HG03457 (cell line): ENCODE measurements at regions not wholly inside any gene's neighbourhood (a gene's known extent, or its start where the extent isn't known, plus 50 kb on each side); places are given as distances from the start of the nearest gene placed in this dataset.
A peak's percentile ranks its signal among the peaks of the same experiment; 100 is the strongest.
"Not testable (repeated sequence)": the region's sequence is repeated elsewhere in the genome, so short reads cannot be mapped to it uniquely, and the experiment has no call there.

ENCODE experiments used
- ATAC-seq: cut with Tn5 transposase; IDR thresholded peaks from one replicate; pipeline ENCODE4 v1.9.1; 2021; ENCODE audit warnings: moderate number of reproducible peaks; ENCODE audit not compliant: unreplicated experiment

GRCh38 chr9:32884482-32884881, 101.1 kb downstream of the TMEM215 start:
- ATAC-seq: no peak

DNA sequence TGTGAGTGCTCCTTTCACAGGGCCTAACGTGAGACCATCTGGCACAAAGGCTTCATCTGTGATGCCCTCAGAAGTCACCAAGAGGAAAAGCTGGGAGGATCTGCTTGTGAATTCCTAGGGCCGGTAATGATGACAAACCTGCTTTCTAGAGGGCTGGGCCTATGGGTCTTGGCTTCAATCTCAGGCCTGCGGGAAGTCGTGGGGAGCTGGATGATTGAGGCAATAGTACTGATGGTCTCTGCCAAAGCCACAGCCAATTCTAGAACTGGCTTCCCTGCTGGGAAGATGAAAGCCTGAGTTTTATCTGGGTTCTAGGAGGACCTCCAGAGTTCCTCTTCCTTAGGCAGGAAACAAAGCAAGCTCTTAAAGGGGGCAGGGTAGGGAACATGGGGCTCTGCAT, 102.7 kb downstream of the TMEM215 start:
- ATAC-seq: no peak

- ATAC-seq: not testable (repeated sequence)
Observed at GRCh38 chr9:32894485-32894884, 106.9 kb downstream of the APTX start.

DNA sequence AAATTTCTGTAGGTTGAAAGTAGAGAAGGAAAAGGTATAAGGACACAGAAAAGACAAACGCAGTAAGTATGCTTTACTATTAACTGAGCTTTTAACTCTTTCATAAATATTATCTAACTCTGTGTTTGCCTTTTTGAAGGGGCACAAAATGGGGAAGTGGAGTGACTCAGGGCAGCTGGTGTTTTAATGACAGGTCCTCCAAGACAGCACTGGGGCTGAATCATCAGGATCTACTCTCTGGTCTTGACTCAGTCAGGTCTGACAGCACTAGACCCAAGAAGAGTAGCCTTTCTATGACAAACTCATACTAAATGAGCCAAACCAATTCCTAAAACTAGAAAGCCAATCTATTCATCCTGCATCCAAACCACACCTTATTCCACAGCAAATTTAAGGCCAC, 102.2 kb downstream of the APTX start:
- ATAC-seq: no peak

DNA sequence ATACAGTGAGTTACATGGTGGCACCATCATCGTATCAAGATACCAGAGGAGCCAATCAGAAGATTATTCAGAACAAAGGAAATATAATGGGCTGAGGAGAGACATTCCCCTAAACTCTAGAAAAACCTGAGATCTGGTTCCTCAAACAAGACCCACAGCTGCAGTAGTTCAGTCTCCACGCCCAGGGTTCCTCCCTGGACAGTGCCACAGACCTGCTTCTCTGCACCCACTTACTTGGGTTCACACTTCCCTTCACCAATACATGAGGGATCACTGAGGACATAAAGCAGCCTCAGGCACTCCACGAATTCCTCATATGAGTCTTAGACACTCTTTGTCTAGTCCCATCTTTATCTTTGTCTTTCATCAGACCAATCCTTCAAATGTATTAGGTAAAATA, 101.7 kb downstream of the APTX start:
- ATAC-seq: no peak

- ATAC-seq: peak; percentile 97
Observed at GRCh38 chr9:32906213-32906612, 95.2 kb downstream of the APTX start.

GRCh38 chr9:32915802-32916201, 85.6 kb downstream of the APTX start:
- no peak for ATAC-seq

DNA sequence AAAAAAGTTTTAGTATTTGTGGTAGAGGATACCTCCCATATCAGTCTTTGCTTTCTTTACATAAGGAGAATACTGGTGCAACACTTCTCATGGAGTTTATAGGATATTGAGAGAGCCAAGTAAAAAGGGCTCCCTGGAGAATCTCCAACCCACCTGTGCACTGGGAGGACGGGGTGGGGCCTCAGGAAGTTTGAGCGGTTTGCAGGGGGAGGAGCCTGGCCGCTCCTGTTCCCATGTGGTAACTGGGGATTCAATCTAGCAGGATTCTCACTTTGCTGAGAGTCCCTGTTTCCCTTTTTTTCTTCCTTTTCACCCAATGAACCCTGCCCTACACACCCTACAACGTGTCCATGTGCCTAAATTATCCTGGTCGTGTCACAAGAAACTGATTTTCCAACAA, 82.8 kb downstream of the APTX start:
- no peak for ATAC-seq
